COLO829 (cell line): ENCODE measurements at regions not wholly inside any gene's neighbourhood (a gene's known extent, or its start where the extent isn't known, plus 50 kb on each side); places are given as distances from the start of the nearest gene placed in this dataset.
"Not testable (repeated sequence)": the region's sequence is repeated elsewhere in the genome, so short reads cannot be mapped to it uniquely, and the experiment has no call there.

ENCODE experiments used
- DNase-seq: peaks from one replicate; pipeline ENCODE4 v3.0.0; 2012; ENCODE audit warnings: low spot score

DNA sequence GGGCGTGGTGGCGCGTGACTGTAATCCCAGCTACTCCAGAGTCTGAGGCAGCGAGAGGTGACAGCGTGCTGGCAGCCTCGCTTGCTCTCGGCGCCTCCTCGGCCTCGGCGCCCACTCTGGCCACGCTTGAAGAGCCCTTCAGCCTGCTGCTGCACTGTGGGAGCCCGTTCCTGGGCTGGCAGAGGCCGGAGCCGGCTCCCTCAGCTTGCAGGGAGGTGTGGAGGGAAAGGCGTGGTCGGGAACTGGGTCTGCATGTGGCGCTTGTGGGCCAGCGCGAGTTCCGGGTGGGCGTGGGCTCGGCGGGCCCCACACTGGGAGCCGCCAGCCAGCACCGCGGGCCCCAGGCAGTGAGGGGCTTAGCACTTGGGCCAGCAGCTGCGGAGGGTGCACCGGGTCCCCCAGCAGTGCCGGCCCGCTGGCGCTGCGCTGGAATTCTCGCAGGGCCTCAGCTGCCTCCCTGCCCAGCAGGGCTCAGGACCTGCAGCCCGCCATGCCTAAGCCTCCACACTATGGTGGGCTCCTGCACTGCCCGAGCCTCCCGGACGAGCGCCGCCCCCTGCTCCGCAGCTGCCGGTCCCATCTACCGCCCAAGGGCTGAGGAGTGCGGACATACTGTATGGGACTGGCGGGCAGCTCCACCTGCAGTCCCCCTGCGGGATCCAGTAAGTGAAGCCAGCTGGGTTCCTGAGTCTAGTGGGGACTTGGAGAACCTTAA lies 1093.3 kb upstream of the CDH8 start:
- DNase-seq: no peak

DNA sequence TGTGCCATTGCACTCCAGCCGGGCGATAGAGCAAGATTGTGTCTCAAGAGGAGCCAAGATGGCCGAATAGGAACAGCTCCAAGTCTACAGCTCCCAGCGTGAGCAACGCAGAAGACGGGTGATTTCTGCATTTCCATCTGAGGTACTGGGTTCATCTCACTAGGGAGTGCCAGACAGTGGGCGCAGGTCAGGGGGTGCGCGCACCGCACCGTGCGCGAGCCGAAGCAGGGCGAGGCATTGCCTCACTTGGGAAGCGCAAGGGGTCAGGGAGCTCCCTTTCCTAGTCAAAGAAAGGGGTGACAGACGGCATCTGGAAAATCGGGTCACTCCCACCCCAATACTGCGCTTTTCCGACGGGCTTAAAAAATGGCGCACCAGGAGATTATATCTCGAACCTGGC lies 1083.7 kb upstream of the CDH8 start:
- not testable (repeated sequence) for DNase-seq

DNA sequence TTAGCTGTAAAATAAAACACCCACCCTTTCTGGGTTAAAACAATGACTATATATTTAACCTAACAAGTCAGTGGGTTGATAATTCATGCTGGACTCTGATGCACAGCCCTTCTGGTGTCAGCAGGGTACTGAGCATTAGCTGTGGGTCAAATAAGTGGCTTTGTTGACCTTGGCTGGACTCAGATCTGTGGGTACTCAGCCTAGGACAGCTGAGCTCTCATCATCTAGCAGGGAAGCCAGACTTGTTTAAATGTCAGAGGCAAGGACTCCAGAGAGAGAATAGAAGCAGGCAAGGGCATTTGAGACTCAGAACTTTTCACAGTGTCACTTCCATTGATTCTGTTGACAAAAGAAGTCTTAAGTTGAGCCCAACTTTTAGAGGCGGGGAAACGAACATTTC lies 1063.8 kb upstream of the CDH8 start:
- no peak for DNase-seq

DNA sequence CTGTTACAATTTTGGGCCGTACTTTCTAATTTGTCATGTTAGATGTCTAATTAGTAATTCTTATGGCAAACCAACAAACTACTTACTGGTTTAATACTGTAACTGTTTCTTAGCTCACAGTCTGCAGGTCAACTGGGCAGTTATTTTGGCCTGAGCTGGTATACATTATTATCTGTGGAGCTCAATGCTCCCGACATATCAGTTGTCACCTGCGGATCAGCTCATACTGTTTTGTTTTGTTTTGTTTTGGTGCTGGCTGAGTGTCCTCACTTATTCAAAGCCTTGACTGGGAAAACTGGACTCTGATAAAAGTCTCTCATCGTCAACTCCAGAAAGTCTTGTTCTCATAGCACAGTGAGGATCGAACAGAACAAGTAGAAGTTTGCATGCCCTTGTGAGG lies 1060.6 kb upstream of the CDH8 start:
- DNase-seq: no peak

DNA sequence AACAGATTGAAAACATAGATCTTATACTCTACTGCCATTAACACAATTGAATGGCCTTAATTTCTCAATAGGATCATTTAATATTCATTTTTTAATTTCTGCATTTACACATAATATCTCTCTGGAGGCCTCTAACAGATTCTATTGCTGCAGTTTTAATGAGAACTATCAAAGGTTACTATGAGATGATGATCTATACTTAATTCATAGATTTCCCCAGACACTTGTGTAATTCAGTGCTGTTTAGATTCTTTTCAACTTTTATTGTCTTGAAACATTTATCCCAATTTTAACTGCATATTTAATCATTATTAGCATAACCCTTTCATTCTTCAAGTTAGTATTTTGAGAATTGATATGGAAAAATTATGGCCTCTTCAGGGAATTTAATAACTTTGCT lies 1056.5 kb upstream of the CDH8 start:
- no peak for DNase-seq

DNA sequence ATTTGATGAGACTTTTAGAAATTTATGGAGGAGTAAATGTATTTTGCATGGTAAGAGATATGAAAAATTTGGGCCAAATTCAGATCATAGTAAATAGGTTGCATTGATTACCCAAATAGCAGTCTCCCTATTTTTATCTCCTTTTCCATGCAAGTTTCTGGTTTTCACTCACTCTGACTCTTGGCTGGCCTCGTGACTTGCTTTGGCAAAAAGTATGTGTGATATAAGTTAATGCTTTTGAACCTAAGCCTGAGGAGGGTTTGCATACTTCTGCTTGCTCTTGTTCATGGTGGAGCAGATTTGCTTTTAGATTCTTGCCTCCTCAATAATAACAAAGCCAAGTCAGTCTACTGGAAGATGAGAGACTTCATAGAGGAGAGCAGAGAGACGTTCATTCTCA lies 1045.9 kb upstream of the CDH8 start:
- DNase-seq: no peak

DNA sequence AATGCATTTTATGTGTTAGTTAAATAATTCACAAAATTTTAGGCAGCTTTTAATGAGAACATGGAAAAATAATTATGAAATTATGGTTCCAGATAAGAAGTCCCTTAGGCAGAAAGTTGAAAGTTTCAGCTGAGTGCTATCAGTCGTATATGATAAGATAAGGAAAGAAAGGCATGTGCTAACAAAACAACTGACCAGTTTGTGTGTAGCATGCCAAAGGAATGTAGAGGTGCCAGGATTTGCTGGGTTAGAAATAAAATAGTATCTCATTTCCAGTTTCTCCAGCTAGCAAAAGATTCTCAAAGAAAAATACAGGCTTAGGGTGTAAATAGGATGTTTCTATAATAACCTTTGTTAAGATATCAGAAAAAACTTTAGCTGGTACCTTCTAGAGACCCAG lies 1044.5 kb upstream of the CDH8 start:
- DNase-seq: no peak

DNA sequence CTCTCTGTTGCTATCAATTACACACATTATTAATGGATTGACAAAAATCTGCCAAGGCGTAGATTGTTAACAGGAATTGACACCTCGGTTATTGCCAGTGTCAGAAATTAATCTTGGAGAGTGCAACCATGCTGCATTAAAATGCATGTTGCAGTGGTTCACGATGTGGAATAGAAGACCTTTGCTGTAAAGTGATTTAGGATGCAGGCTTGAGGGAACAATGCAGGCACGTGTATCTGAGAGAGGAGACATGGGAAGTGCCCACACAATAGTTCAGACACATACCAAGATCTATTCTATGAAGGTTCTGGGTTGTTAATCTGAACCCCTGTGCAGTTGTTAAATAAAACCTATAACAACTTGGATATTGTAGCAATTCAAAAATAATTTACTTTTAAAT lies 1032.8 kb upstream of the CDH8 start:
- no peak for DNase-seq

DNA sequence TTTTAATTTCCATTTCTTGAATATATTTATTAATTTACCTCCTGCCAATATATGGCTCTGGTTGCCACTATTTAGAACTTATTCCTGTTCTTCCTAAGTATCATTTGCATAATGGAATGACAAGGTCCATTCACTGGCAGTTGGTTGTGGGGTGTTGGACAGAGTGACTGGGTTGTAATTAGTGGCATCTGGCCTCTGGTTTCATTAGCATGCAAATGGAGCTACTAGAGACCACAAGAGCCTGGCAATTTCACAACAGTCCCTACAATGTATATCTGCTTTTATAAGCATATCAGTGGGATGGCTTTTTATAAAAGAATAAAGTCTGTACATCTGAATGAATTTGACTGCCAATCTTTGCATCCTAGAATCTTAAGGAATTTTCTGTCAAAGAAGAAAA lies 1030.9 kb upstream of the CDH8 start:
- DNase-seq: no peak

DNA sequence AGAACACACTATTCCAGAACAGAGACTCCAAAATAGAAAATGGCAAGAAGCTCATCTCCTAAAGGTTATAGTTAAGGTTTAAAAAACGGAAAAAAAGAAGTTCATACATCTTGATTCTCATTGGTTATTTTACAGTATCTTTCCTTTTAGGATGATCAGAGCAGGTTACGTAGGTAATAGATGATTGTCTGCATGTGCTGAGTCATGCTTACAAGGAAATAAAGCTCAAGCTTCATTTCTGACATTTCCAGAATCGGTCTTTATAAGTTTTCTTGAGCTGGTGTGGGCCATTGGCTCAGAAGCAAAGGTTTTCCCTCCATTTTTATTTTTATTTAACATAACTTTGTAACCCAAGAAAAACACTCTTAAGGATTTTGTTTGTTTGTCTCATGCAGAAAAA lies 1030.3 kb upstream of the CDH8 start:
- no peak for DNase-seq

DNA sequence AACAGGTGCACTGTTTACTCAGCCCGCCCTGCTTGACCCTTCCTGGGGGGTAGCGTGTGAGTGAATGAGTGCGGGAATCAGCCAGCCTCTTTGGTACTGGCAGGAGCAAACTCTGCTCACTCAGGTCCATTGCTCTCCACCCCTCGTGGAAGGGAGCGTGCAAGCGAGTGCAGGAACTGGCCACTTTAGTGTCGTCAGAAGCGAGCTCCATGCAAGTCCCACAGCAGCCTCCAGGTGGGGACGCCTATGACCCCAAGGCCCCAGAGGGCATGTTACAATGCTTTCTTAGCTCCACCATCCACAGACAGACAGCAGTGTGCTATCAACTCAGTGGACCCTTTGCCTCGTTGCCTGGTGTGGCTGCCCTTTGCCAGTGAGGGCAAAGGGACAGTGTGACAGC lies 1025.1 kb upstream of the CDH8 start:
- DNase-seq: no peak

DNA sequence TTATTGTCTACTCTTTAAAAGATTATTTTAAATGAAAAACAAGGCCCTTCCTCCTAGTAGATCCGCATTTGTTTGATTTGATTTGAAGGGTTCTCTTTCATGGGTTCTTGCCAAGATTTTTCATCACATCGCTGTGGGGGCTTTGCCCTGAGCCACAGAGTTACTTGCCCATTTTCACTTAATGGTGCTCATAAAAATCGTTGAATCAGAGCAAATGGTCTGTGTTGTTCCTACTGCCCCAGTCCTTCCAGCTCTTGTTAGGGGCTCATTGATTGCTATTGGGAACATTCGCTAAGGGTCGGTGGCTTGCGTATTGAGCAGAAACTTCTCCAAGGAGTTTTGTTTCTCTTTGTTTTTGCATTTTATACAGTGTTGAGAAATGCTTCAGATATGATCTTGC lies 1023.4 kb upstream of the CDH8 start:
- DNase-seq: no peak

DNA sequence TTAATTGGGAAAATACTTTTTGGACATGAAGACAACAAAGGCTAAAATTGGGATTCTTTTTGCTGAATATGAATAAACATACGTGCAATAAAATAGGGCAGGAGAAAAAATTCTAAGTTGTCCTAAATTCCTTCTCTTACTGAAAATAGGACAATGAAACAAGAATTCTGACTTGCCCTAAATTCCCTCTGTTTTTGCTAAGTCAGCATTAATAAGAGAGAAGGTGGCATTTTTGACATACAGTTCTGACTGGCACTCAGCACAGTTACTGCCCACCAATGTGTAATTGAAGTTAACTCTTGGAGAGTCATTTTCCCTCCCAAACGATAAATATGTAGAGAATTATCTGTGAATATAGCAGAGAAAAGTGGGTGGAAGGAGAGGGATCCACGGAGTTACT lies 1021.1 kb upstream of the CDH8 start:
- DNase-seq: no peak

DNA sequence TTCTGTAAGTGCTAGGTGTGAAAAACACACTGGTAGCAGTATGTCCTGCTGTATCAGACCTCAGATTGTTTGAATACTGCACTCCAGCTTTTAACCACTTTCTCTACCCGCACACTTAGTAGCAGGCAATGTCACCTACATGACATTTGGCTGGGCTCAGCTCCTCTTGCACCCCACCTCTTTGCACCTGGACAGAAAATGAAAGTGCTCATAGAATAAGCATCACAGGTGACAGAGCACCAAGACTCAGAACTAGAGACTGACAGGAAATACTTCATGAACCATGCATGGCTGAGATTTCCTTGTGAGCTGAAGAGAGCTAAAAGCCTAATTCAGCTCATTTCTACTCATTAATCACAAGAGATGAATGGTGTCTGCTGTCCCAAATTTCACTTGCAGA lies 1014.2 kb upstream of the CDH8 start:
- DNase-seq: no peak

DNA sequence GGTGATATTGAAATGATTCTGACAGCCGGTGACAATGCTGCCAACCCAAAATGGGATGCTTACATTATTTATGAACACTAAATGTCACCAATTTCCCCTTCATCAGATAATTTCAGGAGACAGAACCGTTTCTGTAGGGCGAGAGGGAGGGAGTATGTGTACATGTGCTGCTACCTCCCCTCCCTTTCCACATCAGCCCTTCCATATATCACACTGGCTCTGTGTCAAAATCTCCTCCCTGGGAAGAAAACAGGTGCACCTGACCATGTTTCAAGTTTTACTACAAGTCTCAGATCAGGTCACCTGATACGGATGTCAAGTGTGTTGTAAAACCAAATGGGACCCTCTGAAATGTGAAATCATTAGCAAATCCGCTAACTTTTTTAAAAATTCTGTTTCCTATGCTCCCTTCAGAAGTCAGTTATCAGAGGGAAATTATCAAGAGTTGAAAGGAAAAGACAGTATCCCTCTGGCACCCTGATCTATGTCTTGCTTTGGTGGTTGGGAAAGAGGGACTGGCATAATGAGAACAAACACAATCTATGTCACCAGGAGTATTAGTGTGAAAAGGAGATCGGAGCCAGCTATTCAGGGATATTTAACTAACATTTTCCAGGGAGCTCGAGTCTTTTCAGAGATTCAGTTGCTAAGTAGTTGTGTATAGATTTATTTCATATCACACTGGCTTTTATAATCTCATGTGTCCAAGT lies 1002.3 kb upstream of the CDH8 start:
- no peak for DNase-seq

DNA sequence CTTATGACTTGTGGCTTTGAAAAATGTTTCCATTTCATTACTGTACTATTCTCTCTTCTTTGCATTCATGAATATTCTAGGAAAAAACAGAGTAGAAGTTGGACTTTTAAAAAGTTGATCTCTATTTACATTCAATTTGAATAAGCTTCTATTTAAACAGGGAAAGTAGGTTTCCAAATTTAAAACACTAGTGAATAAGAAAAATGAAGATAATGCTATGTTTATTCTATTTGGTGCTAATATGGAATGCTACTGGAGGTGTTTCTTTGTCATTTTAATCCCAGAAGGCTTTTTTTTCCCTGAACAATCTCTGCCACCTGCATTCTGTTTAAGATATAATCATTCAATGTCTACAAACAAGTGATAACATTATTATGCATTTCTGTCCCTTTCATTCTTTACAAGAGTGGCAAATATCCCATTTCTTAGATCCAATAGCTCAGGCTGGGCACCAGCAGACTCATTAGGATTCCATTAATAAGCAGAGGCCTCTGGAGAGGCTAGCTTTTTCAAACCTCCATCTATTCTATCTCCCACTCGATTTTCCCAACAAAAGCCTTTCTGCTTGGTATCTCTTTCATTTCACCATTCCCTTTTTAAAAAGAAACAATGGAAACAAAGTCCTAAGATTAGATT lies 1001.6 kb upstream of the CDH8 start:
- DNase-seq: no peak

DNA sequence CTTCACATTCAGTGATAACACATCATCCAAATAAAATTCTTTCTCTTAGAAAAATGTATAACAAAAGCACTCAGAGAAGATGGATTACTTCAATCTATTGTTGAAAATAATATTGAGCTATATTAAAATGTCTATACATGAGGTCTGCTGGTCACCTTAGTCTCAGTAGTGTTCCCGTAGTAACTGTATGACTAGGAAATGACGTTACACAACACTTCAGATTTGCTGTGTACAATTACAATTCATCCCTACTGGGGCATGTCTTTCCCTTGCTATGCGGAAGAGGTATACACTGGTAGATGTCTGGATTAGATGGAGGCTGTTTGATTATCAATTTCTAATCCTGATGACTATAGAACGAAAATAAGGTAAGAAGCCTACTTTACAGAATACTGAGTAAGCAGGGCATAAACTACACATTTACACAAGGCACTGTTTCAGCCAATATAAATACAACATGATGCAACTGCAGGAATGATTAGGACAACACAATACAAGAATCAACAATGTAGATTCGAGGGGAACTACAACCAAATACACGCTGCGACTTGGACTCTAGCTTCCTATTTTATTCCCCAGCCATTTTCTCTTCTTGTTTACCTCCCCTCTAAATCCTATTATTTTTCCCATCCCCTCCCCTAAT lies 982.5 kb upstream of the CDH8 start:
- DNase-seq: no peak

DNA sequence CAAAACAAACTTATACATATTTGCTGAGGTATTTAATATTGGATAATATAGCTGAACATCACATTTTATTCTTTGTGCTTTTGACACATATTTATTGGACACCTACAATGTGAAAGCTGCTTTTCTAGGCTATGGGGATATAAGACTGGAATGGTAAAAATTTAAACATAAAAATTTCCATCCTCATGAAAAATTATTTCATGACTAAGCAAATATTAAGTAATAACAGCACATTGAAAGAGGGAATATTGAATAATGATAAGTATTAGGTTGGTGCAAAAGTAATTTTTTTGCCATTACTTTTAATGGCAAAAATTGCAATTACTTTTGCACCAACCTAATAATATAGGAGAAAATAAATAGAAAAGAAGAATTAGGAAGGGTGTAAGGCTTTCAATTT lies 972.5 kb upstream of the CDH8 start:
- DNase-seq: no peak

DNA sequence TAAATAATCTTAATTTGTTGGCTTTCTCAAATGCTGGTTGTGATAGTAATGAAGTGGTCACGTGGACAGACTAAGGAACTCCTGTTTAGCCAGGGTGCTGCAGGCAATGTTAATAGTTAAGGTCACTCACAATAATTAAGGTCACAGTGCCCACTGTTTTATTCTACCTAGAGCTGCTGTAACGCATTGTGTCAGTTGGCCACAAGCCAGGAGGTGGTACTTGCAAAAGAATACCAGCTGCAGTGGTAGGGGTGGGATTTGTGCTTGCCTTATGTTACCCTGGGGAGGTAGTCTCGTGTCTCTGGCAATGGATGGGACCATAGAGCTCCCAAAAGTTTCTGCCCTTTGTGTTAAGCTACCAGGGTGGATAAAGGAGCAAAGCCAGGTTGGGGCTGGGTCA lies 969.1 kb upstream of the CDH8 start:
- no peak for DNase-seq

DNA sequence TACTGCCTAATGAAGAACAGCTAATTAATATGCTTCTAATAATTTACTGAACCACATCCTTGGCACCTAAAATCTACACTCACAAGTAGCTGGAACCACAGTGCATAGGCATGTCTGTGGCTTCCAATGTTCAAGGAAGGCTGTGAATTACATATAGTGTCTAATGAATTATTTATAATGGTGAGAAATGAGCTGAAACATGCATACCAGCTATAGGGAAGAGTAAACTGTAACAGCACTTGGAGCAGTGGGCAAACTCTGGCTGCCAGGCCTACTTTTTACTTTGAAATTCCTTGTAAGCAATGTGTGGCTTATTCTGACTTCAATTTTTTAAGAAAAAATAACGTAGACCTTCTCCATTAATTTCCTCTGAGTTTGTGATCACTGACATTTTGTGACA lies 953.2 kb upstream of the CDH8 start:
- no peak for DNase-seq

DNA sequence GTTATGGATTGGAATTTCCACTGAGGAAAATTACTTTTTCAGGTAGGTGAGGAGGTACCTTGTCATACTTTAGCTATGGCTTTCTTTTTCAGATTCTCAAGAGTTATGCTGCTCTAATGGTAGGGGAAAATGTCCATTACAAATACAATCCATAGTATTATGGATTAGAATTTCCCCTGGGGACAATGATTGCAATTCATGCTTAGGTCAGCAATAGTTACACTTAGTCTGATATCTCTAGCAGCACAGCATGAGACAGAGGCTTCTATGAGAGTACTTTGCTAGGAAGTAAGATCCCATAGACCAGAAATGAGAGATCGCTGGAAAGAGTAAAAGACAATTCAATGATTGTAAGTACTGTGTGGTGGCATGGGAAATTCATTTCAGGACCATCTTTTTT lies 949.5 kb upstream of the CDH8 start:
- no peak for DNase-seq

DNA sequence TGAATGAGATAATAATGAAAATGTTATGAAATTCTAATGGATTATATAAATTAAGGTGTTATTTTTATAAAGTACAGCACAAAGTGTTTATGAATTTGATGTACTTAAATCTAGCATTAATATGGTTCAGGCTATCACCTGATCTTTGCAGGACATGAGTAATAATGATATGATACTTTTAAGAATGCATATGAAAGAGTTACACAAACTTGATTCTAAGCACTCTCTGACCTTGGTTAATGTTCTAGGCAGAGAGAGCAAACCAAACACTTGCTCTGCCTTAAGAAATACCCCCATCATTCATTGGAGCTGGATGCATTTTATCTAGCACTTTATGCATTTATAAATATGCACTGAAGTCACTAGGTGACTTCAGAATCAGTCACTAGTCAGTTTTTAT lies 942.2 kb upstream of the CDH8 start:
- DNase-seq: no peak

DNA sequence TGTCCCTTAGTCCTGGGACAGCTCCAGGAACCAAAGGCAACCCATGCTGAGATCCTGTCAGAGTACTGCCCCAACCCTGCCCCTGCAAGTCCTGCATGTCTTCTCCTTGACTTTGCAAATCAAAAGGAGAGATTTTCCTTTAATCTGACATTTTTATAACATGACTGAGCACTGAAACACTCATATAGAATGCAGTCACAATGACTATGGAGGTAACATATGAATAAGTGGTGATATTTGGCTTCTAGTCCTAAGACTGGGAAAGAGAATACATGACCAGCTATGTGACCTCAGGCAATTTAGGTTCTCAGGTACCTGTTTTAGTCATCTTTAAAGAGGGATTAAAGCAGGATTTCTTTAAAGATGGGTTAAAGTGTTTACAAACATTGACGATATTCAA lies 941.6 kb upstream of the CDH8 start:
- DNase-seq: no peak
